ENCODE measurements at regions not wholly inside any gene's neighbourhood (a gene's known extent, or its start where the extent isn't known, plus 50 kb on each side); places are given as distances from the start of the nearest gene placed in this dataset.
"Not testable (repeated sequence)": the region's sequence is repeated elsewhere in the genome, so short reads cannot be mapped to it uniquely, and the experiment has no call there.

DNA sequence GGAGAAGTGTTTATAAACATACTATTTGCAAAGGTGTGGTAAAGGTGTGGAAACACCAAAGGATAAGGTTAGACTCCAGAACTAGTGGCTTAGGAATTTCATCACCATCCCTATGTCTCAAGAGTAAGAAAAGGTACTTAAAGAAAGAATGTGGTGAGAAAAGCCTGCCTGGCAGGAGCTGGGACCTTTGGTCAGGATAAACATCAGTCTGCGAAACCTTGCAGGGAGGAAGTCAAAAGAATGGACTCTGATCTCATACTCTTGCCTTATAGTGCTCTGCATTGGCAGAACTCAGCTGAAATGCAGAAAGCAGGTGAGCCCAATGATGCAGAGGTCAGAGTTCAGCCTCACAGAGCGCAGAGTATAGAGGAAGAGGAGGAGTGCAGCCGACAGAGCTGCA is 97.2 kb upstream of the NR3C2 start:
- H3K4me2 ChIP-seq = no peak overlapping the region
- no peak overlapping the region for H3K9ac ChIP-seq
- no peak for DNase-seq
- no peaks in the 10 kb centered on the region for H4K20me1 ChIP-seq (ENCODE audit: insufficient read depth)
- ChIA-PET POLR2A (no interaction called here), CTCF (no interaction called here)
- H3K9me2 ChIP-seq = no peaks in the 10 kb centered on the region
- H3K4me1 ChIP-seq (ENCODE audit: control insufficient read depth in 1 of 2, insufficient read depth in 2 of 2, low read depth in 1 of 2, low read length in 1 of 2) = no peaks in the 10 kb centered on the region
- TF ChIP-seq SIN3A (IDR thresholded peaks at IDR 0.05; ENCODE audit: borderline replicate concordance, low read depth, low read length) (no peak), TAF1 (IDR thresholded peaks at IDR 0.05; ENCODE audit: borderline replicate concordance, low read depth, low read length) (no peak)
- no peaks in the 10 kb centered on the region for H3K79me2 ChIP-seq (ENCODE audit: insufficient read depth)
- H2AFZ ChIP-seq (ENCODE audit: low read depth) = no peak overlapping the region
- no peak overlapping the region for H3K27ac ChIP-seq (ENCODE audit: low read depth in 2 of 2, low read length in 1 of 2)
- WGBS (ENCODE audit: low lambda C conversion rate) = 4% methylated on average over 3 of the region's 3 CpGs
- H3K27me3 ChIP-seq (ENCODE audit: insufficient read depth) = no peaks in the 10 kb centered on the region; the same call in 1 of the 2 replicates
- no peaks in the 10 kb centered on the region for H3F3A ChIP-seq (replicated peaks; ENCODE audit: insufficient read depth)
- no peak overlapping the region for H3K4me3 ChIP-seq (ENCODE audit: low read depth in 2 of 2, low read length in 1 of 2)
- no peaks in the 10 kb centered on the region for H3K9me3 ChIP-seq
- H3K36me3 ChIP-seq (replicated peaks in 1 of 2; ENCODE audit: control insufficient read depth in 1 of 2, insufficient read depth in 2 of 2, low read length in 1 of 2) = no peaks in the 10 kb centered on the region

DNA sequence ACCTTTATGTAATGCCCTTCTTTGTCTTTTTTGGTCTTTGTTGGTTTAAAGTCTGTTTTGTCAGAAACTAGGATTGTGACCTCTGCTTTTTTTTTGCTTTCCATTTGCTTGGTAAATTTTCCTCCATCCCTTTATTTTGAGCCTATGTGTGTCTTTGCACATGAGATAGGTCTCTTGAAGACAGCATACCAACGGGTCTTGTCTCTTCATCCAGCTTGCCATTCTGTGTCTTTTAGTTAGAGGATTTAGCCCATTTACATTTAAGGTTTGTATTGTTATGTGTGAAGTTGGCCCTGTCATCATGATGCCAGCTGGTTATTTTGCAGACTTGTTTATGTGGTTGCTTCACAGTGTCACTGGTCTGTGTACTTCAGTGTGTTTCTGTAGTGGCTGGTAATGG is 91.6 kb upstream of the NR3C2 start:
- H2AFZ ChIP-seq (ENCODE audit: low read depth); H3K27ac ChIP-seq (ENCODE audit: low read depth in 2 of 2, low read length in 1 of 2); H3K4me1 ChIP-seq (ENCODE audit: control insufficient read depth in 1 of 2, insufficient read depth in 2 of 2, low read depth in 1 of 2, low read length in 1 of 2); POLR2A ChIA-PET; DNase-seq; H3K9me3 ChIP-seq; H4K20me1 ChIP-seq (ENCODE audit: insufficient read depth); H3K36me3 ChIP-seq (replicated peaks in 1 of 2; ENCODE audit: control insufficient read depth in 1 of 2, insufficient read depth in 2 of 2, low read length in 1 of 2); H3F3A ChIP-seq (replicated peaks; ENCODE audit: insufficient read depth); H3K79me2 ChIP-seq (ENCODE audit: insufficient read depth); H3K27me3 ChIP-seq (ENCODE audit: insufficient read depth); H3K4me2 ChIP-seq; H3K4me3 ChIP-seq (ENCODE audit: low read depth in 2 of 2, low read length in 1 of 2); CTCF ChIA-PET; H3K9me2 ChIP-seq; H3K9ac ChIP-seq: not testable (repeated sequence)
- 0% methylated on average over 1 of the region's 1 CpG for WGBS (ENCODE audit: low lambda C conversion rate)

DNA sequence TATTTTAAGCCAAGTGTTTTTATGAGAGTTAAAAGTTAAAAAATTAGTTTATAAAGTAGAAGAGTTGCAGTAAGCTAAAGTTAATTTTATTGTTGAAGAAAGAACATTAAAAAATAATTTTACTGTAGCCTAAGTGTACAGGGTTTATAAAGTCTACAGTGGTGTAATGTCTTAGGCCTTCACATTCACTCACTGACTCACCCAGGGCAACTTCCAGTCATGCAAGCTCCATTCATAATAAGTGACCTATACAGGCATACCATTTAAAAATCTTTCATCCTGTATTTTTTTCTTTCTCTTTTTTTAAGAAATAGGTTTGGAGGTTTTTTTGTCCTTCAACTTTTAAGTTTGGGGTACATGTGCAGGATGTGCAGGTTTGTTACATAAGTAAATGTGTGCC is 87.9 kb upstream of the NR3C2 start:
- Histone ChIP-seq H3K9me2 (no peaks in the 10 kb centered on the region), H3K27me3 (ENCODE audit: insufficient read depth) (no peaks in the 10 kb centered on the region), H2AFZ (ENCODE audit: low read depth) (no peak overlapping the region), H3K79me2 (ENCODE audit: insufficient read depth) (no peaks in the 10 kb centered on the region), H3F3A (replicated peaks; ENCODE audit: insufficient read depth) (no peaks in the 10 kb centered on the region), H3K36me3 (replicated peaks in 1 of 2; ENCODE audit: control insufficient read depth in 1 of 2, insufficient read depth in 2 of 2, low read length in 1 of 2) (no peaks in the 10 kb centered on the region), H3K9me3 (0 out of 2 replicates have a peak, but pooled peaks cover 9% of the 10 kb centered on the region), H4K20me1 (ENCODE audit: insufficient read depth) (no peaks in the 10 kb centered on the region), H3K4me2 (no peak overlapping the region), H3K27ac (ENCODE audit: low read depth in 2 of 2, low read length in 1 of 2) (no peak overlapping the region), H3K4me1 (ENCODE audit: control insufficient read depth in 1 of 2, insufficient read depth in 2 of 2, low read depth in 1 of 2, low read length in 1 of 2) (no peaks in the 10 kb centered on the region), H3K9ac (no peak overlapping the region), H3K4me3 (ENCODE audit: low read depth in 2 of 2, low read length in 1 of 2) (no peak overlapping the region)
- ChIA-PET CTCF (interaction anchor here (1.0 kb wide), 1 partner anchor 13 kb away, joined by 4 read pairs; no protein-coding TSS in a partner anchor), POLR2A (no interaction called here)
- TF ChIP-seq FOSL2 (IDR thresholded peaks at IDR 0.05; ENCODE audit: borderline replicate concordance, low read depth) = no peak
- TF ChIP-seq, protein P1, sequence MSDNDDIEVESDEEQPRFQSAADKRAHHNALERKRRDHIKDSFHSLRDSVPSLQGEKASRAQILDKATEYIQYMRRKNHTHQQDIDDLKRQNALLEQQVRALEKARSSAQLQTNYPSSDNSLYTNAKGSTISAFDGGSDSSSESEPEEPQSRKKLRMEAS (IDR thresholded peaks at IDR 0.05; ENCODE audit: low read depth) = no peak
- TF ChIP-seq GABPA (IDR thresholded peaks at IDR 0.05; ENCODE audit: low read depth) = no peak
- TF ChIP-seq SIN3A (IDR thresholded peaks at IDR 0.05; ENCODE audit: borderline replicate concordance, low read depth, low read length) = no peak
- TF ChIP-seq, protein P2, sequence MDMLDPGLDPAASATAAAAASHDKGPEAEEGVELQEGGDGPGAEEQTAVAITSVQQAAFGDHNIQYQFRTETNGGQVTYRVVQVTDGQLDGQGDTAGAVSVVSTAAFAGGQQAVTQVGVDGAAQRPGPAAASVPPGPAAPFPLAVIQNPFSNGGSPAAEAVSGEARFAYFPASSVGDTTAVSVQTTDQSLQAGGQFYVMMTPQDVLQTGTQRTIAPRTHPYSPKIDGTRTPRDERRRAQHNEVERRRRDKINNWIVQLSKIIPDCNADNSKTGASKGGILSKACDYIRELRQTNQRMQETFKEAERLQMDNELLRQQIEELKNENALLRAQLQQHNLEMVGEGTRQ (IDR thresholded peaks at IDR 0.05; ENCODE audit: borderline replicate concordance, low read depth, low read length) = no peak
- TF ChIP-seq GATA2 (CRISPR knock-in tag; IDR thresholded peaks at IDR 0.05) = no peak
- TF ChIP-seq POLR2AphosphoS5 (IDR thresholded peaks at IDR 0.05; ENCODE audit: low read depth, low read length) = no peak
- no peak for TF ChIP-seq FOXM1 (IDR thresholded peaks at IDR 0.05; ENCODE audit: low read depth)
- TF ChIP-seq, protein P3, sequence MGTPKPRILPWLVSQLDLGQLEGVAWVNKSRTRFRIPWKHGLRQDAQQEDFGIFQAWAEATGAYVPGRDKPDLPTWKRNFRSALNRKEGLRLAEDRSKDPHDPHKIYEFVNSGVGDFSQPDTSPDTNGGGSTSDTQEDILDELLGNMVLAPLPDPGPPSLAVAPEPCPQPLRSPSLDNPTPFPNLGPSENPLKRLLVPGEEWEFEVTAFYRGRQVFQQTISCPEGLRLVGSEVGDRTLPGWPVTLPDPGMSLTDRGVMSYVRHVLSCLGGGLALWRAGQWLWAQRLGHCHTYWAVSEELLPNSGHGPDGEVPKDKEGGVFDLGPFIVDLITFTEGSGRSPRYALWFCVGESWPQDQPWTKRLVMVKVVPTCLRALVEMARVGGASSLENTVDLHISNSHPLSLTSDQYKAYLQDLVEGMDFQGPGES (IDR thresholded peaks at IDR 0.05; ENCODE audit: low read depth, low read length) = no peak
- no peak for TF ChIP-seq NFIC (IDR thresholded peaks at IDR 0.05; ENCODE audit: borderline replicate concordance)
- no peak for TF ChIP-seq TAF1 (IDR thresholded peaks at IDR 0.05; ENCODE audit: borderline replicate concordance, low read depth, low read length)
- no peak for TF ChIP-seq SMC3 (IDR thresholded peaks at IDR 0.05; ENCODE audit: low read depth, low read length)
- no peak for TF ChIP-seq ELF1 (IDR thresholded peaks at IDR 0.05)
- no peak for TF ChIP-seq JUND (IDR thresholded peaks at IDR 0.05)
- TF ChIP-seq RXRA (IDR thresholded peaks at IDR 0.05; ENCODE audit: borderline replicate concordance, low read depth) = no peak
- TF ChIP-seq, protein P4, sequence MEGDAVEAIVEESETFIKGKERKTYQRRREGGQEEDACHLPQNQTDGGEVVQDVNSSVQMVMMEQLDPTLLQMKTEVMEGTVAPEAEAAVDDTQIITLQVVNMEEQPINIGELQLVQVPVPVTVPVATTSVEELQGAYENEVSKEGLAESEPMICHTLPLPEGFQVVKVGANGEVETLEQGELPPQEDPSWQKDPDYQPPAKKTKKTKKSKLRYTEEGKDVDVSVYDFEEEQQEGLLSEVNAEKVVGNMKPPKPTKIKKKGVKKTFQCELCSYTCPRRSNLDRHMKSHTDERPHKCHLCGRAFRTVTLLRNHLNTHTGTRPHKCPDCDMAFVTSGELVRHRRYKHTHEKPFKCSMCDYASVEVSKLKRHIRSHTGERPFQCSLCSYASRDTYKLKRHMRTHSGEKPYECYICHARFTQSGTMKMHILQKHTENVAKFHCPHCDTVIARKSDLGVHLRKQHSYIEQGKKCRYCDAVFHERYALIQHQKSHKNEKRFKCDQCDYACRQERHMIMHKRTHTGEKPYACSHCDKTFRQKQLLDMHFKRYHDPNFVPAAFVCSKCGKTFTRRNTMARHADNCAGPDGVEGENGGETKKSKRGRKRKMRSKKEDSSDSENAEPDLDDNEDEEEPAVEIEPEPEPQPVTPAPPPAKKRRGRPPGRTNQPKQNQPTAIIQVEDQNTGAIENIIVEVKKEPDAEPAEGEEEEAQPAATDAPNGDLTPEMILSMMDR (IDR thresholded peaks at IDR 0.05) = no peak
- TF ChIP-seq EZH2phosphoT487 (IDR thresholded peaks at IDR 0.05; ENCODE audit: borderline replicate concordance, low read depth) = no peak
- no peak for DNase-seq

Data from SK-N-SH (cell line).